ELF-1 (cell line): ENCODE measurements at regions not wholly inside any gene's neighbourhood (a gene's known extent, or its start where the extent isn't known, plus 50 kb on each side); places are given as distances from the start of the nearest gene placed in this dataset.
"Not testable (repeated sequence)": the region's sequence is repeated elsewhere in the genome, so short reads cannot be mapped to it uniquely, and the experiment has no call there.

ENCODE experiments used
- DNase-seq: peaks from one replicate; pipeline ENCODE4 v3.0.0-alpha.2; 2016; ENCODE audit warnings: low read depth, low spot score

DNA sequence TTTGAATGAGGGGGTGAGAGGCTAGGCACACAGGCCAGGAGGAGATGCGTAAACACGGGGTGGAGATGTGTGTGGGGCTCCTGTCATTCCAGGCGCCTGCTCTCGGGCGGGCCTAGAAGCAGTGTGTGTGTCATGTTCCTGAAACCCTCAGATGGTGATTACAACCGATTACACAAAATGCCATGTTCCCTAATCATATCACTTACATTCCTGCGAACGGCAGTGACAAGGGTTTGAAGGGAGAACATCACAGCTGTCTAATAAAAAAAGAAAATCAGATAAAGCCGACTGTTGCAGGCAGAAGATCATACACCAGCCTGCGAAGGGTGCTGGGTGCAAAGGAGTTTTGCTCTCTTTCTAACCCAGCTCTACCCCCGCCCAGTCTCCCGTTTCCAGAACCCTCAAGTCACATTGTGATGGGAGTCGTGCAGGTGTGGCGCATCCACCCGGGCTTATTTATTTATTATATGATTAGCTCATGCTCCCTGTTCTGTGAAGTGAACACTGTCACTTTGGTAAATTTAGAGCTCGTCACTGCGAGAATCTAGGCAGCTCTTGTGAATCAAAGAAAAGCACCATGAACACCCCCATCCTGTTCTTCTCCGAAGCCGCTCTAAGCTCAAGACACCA, 140.3 kb downstream of the NR2F2 start:
- DNase-seq: no peak

DNA sequence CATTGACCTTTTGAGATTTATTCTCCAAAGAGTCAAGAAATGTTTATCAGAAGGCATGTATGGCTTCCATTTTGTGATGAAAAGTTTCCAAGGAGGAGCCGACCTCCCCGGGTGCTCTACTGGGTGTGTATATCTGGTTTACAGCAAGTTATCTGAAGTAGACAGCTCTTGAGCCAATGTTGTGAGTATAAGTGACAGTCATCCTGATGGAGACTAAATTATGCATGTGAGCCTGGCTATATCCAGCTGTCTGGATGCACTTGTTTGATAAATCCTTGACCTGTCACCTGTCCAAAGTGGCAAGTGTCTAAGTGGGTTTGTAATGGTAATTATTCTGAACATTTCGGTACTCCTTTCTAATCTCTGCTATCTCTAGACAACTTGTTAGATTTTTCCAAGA, 142.2 kb downstream of the NR2F2 start:
- DNase-seq: no peak

DNA sequence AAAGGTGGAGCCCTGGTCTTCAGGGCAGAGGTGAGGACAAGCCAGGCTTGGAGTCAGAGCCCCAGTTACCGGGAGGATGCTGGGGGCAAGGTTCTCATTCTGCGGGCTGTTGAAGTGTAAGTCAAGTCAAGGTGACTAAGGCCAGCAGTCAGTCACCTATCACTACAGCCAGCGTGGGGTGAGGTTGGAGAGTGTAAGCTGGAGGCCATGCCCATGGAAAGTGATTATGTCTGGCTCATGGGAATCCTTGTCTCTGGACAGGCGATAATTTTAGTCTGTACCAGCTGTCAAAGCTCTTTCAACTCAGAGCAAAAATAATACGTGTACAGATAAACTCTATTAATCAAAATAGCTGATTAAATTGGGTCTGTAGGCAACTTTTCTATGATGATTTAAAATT, 143.1 kb downstream of the NR2F2 start:
- DNase-seq: no peak

DNA sequence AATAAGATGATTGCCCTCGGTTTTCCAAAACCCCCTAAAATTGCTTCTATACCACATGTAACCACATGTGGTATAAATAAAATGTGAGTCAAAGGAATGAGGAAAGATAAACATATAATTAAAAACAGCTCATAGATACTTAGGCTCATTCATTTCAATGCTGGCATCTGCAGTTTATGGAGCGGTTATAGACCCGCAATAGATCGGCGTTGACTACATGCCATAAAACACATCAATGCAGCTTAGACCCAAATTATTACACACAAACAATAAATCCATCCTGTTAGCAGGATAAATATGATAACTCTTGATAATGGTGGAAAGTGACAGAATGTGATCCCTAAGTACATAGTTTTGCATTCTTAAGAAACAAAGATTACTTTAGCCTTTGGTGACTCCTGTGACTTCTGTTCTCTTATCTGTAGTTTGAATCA, 143.7 kb downstream of the NR2F2 start:
- DNase-seq: no peak

DNA sequence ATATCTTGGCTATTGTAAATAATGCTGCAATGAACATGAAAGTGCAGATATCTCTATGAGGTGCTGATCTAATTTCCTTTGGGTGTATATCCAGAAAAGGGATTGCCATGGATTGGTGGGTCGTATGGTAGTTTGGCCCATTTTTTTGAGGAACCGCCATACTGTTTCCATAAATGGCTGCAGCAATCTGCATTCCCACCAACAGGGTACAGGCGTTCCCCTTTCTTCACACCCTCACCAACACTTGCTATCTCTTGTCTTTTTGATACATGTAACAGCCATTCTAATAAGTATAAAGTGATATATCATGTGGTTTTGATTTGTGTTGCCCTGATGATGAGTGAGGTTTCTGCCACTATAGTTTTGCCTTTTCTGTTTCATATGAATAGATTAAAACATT, 146.7 kb downstream of the NR2F2 start:
- DNase-seq: no peak

DNA sequence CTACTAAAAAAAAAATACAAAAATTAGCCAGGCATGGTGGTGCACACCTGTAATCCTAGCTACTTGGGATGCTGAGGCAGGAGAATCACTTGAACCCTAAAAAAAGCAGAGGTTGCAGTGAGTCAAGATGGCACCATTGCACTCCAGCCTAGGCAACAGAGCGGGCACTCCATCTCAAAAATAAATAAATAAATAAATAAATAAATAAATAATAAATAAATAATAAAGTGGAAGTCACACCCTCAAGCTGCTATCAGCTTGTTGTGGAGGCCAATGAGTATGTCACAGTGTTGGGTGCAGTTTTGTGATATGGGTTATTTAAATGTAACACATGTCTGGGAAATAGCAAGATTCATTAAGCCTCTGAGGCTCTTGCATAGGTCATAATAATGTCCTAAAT, 153.9 kb downstream of the NR2F2 start:
- DNase-seq: not testable (repeated sequence)

DNA sequence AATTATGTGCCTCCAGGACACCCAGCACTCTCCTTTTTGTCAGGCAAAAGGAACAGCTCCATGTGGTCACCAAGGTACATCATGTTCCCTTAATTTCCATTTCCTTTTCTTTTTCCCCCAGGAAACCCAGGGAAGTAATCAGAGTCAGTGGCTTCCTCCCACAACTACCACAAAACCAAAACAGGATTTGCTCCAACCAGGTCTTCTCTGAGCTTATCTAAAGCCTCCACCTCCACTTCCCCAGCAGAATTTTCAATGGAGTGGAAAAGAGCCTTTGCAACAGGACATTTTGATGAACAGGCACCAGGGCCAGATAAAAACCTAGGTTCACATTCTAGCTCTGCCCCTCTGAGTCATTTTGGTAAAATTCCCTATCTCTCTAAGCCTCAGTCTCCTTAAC, 154.3 kb downstream of the NR2F2 start:
- DNase-seq: no peak

DNA sequence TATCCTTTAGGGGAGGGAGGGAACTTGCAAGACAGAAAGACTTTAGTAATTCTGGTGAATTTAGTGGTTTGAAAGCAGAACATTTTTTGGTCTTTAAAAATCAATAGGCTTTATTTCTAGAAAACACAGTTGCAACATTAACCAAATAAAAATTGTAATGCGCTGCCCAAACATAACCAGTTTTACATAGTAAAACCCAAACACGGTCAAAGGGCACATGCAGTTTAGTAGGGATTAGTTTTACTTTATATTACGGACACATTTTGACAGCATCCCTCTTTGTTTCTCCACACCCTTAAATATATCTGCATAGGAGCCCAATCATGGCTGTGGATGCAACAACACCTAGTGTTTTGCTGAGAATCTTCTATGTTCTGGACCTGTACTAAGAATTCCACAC, 156.7 kb downstream of the NR2F2 start:
- no peak for DNase-seq

DNA sequence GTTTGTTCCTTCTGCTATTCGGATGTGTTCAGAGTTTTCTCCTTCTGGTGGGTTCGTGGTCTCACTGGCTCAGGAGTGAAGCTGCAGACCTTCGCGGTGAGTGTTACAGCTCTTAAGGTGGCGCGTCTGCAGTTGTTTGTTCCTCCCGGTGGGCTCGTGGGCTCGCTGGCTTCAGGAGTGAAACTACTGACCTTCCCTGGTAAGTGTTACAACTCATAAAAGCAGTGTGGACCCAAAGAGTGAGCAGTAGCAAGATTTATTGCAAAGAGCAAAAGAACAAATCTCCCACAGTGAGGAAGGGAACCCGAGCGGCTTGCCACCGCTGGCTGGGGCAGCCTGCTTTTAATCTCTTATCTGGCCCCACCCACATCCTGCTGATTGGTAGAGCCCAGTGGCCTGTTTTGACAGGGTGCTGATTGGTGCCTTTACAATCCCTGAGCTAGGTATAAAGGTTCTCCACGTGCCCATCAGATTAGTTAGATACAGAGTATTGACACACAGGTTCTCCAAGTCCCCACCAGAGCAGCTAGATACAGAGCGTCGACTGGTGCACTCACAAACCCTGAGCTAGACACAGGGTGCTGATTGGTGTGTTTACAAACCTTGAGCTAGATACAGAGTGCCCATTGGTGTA, 160.7 kb downstream of the NR2F2 start:
- DNase-seq: not testable (repeated sequence)

DNA sequence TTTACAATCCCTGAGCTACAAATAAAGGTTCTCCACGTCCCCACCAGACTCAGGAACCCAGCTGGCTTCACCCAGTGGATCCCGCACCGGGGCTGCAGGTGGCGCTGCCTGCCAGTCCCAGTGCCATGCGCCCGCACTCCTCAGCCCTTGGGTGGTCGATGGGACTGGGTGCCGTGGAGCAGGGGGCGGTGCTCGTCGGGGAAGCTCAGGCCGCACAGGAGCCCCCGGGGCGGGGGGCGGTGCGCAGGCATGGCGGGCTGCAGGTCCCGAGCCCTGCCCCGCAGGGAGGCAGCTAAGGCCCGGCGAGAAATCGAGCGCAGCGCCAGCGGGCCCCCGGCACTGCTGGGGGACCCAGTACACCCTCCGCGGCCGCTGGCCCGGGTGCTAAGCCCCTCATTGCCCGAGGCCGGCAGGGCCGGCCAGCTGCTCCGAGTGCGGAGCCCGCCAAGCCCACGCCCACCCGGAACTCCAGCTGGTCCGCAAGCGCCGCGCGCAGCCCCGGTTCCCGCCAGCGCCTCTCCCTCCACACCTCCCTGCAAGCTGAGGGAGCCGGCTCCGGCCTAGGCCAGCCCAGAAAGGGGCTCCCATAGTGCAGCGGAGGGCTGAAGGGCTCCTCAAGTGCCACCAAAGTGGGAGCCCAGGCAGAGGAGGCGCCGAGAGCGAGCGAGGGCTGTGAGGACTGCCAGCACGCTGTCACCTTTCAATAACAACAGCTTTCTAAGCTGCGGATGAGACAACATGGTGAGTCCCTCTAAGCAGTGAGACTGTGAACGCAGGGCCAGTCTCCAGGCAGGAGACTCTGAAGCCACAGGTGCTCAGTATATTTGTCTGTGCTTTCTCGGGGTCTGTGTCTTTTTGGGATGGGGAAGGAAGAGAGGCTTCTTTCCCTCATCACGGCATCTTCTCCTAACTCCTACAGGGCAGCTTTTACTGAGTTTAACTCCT, 161.5 kb downstream of the NR2F2 start:
- peak; percentile 75 for DNase-seq

DNA sequence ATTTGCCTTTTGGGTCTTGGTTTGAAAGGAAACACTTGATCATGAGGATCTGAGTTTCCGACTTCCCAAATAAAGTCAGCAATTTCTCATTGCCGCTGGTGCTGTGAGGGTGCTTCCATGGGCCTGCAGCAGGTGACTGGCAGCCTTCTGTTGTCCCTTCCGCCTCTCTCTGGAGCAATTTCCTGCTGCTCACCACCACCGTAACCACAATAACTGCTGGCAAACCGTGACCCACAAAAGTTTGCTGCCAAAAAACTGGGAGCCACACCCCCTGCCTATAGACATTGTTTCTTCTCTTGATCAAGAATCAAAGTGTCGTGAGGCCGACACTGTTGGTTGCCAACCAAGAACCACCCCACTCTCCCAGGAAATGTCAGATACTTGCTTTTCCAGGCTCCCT, 164.0 kb downstream of the NR2F2 start:
- no peak for DNase-seq

DNA sequence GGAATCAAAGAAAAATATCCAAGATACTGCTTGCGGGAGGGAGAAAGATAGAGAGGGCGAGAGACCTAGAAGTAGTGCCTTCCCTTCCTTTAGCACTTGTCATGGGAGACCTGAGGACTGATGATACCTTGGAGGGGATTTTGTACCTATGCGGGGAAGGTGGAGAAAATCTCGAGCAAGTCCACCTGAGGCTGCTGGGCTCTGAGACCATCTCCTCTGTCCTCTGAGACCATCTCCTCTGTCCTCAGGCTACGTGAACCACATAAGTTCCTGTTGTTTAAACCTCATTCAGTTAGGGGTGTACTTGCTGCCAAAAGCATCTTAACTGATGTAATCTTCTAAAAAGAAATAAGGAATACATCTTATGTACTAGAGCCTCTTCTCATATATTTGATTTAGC, 164.9 kb downstream of the NR2F2 start:
- DNase-seq: no peak

DNA sequence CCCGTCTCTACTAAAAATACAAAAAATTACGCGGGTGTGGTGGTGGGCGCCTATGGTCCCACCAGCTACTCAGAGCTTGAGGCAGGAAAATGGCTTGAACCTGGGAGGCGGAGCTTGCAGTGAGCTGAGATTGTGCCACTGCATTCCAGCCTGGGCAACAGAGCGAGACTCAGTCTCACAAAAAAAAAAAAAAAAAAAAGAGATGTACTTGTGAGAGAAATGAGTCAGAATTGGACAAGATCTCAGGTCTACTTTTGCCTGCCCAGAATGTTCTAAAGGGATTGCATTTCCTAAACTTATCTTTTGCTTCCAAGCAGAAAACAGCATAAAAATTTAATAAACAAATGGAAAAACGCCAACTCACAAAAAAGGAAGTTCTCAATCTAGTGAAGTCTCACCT, 167.5 kb downstream of the NR2F2 start:
- no peak for DNase-seq

DNA sequence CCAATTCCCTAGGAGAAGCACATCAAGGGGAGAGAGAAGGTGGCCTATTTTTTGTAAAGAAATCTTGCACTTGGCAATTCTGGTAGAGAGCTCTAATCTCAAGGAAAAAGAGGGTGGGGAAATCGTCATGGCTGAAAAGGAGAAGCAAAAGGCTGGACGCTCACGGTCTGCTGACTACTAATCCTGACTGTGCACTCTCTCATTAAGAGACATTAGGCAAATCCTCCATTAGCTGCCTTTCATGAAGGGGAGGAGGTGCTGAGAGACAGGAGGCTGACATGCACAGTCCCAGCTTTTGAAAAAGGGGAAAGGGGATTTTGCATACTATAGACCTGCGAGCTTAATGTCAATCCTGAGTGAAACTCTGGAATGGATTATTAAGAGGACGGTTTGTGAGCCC, 170.0 kb downstream of the NR2F2 start:
- DNase-seq: no peak

DNA sequence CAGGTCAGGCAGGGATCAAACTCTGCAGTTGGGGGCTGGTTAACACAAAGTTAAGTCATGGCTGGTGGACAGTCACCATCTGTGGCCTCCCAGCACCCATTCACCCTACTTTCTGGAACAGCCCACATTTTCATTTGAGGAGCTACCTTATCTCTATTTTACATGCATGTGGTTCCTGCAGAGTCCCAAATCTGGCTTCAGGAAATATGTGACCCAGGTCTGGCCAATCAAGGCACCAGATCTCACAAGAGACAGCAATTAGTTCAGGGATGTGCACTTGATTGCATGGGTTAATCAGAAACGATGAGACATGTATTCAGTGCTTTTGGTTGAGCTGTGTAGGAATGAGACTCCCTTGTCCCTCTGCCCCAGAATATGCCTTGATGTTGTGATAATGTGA, 170.9 kb downstream of the NR2F2 start:
- no peak for DNase-seq

DNA sequence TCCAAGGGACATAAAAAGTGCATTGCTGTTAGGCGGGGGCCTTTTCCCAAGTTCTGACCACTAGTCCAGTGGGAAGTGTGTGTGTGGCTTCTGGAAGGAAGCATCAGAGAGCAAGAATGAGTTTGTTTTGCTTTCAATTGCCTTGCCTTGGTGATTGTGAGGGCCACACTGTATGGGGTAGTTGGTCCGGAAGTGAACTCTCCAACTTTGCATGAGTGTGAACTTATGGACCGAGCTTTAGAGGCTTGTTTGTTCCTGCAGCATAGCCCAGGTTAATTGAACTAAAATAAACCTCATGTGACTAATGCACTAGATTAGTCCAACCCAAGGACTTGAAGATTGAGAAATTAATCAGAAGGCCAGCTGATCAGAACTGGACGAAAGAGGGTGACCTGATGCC, 171.7 kb downstream of the NR2F2 start:
- DNase-seq: no peak

DNA sequence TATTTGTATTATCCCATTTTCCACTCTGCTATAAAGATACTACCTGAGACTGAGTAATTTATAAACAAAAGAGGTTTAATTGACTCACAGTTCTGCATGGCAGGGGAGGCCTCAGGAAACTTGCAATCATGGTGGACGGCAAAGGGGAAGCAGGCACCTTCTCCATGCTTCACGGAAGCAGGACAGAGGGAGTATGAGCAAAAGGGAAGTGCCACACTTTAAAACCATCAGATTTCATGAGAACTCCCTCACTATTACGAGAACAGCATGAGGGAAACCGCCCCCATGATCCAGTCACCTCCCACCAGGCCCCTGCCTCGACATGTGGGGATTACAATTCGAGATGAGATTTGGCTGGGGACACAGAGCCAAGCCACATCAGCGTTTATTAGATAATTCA, 172.8 kb downstream of the NR2F2 start:
- DNase-seq: no peak

DNA sequence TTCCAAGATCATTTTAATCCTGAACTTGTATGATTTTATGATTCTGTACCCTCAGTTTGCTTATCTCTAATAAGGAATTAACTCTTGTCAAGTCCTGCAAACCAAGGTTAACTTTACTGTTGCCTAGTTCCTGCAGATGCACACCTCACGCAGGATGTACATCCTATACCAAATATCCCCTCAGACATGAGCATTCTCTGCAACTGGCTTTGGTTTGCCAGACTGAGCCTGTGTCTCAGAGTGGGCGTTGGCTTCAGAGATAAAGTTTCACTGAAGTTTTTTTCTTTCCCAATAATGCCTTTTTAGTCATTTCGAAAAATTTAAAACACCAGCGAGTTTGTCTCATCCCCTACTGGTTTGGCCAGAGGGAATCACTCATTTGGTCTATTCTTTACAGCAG, 173.9 kb downstream of the NR2F2 start:
- DNase-seq: no peak

DNA sequence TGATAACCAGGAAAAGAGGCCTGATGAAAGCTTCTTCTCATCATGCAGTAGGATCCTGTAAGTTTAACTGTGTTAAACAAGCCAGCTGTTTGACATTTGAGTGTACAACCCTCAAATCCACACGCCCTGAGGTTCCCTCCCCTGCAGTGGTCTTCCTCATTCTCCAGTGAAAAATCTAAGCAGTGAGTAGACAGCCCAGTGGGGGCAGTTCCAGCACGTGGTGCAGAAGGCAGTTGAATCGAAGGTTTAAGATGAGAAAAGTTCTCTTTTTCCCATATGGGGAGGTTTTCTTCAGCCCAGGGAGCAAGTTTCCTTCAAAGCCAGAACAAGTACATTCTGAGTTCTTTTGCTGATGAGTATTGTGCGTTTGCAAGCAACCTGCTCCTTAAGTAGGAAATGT, 174.5 kb downstream of the NR2F2 start:
- no peak for DNase-seq

DNA sequence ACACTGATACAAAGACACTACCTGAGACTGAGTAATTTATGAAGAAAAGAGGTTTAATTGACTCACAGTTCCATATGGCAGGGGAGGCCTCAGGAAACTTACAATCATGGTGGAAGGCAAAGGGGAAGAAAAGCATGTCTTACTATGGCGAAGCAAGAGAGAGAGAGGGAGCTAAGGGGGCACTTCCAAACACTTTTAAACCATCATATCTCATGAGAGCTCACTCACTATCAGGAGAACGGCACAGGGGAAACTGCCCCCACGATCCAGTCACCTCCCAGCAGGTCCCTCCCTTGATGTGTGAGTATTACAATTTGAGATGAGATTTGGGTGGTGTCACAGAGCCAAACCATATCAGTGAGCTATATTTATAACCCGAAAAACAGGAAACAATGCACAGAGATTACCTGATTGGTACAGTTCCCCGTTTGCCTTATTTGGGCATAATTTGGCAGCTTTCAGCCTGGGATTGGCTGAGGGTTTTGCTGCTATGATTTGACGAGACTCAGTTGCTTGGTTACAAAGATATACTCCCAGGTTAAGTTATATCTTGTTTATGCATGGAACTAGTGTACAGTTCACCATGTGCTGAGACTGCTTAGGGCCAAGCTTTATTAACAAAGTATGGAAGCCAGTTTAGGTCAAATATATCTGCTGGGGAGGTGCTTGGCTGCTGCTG, 184.2 kb downstream of the NR2F2 start:
- no peak for DNase-seq

DNA sequence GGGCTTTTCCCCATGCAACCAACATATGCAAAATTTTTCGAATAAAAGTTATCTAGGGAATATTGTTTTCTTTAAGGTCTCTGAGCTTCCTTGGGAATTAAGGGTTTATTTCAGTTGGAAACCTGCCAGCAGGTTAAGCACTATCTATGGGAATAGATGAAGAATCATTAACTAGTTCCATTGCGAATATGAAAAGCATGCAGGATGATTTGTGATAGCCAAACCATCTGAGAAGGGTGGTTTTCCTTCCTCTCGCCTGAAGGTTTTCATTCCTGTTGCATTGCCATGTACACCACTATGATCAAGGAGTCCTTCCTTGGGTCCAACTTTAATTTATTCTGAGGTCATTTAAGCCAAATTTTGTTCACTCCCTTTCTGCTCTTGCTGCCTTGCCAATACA, 184.9 kb downstream of the NR2F2 start:
- no peak for DNase-seq

DNA sequence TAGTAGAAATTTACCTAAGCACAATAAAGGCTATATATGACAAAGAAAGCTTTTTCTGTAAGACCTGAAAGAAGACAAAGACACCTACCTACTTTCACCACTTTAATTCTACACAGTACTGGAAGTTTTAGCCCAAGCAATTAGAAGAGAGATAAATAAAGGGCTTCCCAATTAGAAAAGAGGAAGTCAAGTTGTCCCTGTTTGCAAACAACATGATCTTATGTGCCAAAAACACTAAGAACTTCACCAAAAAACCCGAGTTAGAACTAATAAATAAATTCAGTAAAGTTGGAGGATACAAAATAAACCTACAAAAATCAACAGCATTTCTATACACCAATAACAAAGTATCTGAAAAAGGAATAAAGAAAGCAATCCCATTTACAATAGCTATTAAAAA, 190.9 kb downstream of the NR2F2 start:
- DNase-seq: no peak
